ENCODE measurements at regions not wholly inside any gene's neighbourhood (a gene's known extent, or its start where the extent isn't known, plus 50 kb on each side); places are given as distances from the start of the nearest gene placed in this dataset.

DNA sequence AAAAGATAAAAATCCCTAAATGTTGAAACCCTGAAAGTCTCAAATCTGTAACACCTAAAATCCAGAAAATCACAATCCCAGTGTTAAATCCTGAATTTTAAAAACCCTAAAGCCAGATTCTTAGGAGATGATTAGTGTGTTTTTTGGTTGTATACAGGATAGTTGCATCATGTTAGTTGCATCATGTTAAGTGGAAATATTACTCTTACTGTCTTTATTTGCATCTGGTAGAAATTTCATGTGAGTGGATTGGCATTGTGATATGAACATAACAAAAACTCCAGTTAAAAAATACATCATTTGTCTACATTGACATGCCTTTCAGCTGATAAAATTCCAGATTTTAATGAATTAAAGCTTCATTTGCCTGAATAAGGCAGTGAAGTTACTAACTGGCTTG is 683.1 kb upstream of the ACVR2A start:
- BruUV-seq (replicated peaks): no TSS peak
- POLR2A ChIA-PET: no interaction called here
- CTCF ChIA-PET: no interaction called here
- DNase-seq (ENCODE audit: low read depth, low spot score): no peak
- H3K27me3 ChIP-seq (ENCODE audit: control insufficient read depth, insufficient read depth, low read length): no peaks in the 10 kb centered on the region
- H3K27ac ChIP-seq (ENCODE audit: low read length): no peak overlapping the region
- intact Hi-C loops (cut with micrococcal nuclease; ENCODE audit: unreplicated experiment) (no loop called here), in situ Hi-C loops (cut with HindIII; ENCODE audit: low pct_unique_long_range_greater_than_20kb, low sequenced_read_pairs) (no loop called here)
- no peak for ATAC-seq
- TF ChIP-seq, protein P1, sequence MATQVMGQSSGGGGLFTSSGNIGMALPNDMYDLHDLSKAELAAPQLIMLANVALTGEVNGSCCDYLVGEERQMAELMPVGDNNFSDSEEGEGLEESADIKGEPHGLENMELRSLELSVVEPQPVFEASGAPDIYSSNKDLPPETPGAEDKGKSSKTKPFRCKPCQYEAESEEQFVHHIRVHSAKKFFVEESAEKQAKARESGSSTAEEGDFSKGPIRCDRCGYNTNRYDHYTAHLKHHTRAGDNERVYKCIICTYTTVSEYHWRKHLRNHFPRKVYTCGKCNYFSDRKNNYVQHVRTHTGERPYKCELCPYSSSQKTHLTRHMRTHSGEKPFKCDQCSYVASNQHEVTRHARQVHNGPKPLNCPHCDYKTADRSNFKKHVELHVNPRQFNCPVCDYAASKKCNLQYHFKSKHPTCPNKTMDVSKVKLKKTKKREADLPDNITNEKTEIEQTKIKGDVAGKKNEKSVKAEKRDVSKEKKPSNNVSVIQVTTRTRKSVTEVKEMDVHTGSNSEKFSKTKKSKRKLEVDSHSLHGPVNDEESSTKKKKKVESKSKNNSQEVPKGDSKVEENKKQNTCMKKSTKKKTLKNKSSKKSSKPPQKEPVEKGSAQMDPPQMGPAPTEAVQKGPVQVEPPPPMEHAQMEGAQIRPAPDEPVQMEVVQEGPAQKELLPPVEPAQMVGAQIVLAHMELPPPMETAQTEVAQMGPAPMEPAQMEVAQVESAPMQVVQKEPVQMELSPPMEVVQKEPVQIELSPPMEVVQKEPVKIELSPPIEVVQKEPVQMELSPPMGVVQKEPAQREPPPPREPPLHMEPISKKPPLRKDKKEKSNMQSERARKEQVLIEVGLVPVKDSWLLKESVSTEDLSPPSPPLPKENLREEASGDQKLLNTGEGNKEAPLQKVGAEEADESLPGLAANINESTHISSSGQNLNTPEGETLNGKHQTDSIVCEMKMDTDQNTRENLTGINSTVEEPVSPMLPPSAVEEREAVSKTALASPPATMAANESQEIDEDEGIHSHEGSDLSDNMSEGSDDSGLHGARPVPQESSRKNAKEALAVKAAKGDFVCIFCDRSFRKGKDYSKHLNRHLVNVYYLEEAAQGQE (IDR thresholded peaks at IDR 0.05; ENCODE audit: insufficient read depth in 1 of 2, low read depth in 2 of 2, low read length in 1 of 2): no peak
- TF ChIP-seq SIN3A (IDR thresholded peaks at IDR 0.05; ENCODE audit: borderline replicate concordance, insufficient read depth, low read depth, low read length) (no peak), POLR2AphosphoS5 (IDR thresholded peaks at IDR 0.05; ENCODE audit: low read depth, low read length) (no peak)
- H3K4me1 ChIP-seq (ENCODE audit: control insufficient read depth, insufficient read depth, low read length): no peaks in the 10 kb centered on the region
- no peak overlapping the region for H3K4me3 ChIP-seq (ENCODE audit: low read depth in 2 of 2, low read length in 2 of 2)
- H3K9me3 ChIP-seq (ENCODE audit: control insufficient read depth, insufficient read depth, low read depth, low read length): no peaks in the 10 kb centered on the region
- H3K36me3 ChIP-seq (ENCODE audit: control insufficient read depth, insufficient read depth, low read length): no peaks in the 10 kb centered on the region

DNA sequence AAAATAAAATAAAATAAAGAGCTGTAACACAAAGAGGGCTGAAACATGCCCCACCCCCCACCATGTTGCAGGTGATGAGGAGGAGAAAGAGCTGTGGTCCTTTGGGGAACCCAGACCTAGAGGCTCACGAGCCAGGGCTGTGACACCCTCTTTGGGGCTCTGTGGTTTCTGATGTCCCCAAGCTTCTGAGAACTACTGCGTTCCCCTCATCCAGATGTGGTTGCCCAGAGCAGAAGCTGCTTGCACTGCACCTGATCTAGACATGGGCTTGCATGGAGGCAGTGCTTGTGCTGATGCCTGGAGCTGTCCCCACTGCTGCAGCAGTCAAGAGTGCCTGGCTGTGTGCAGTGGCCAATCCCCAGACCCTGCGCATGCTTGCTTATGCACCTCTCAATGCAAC is 687.9 kb upstream of the ACVR2A start:
- ChIA-PET CTCF (no interaction called here), POLR2A (no interaction called here)
- Histone ChIP-seq H3K36me3 (ENCODE audit: control insufficient read depth, insufficient read depth, low read length) (no peaks in the 10 kb centered on the region), H3K27ac (ENCODE audit: low read length) (no peak overlapping the region), H3K27me3 (ENCODE audit: control insufficient read depth, insufficient read depth, low read length) (no peaks in the 10 kb centered on the region), H3K4me1 (ENCODE audit: control insufficient read depth, insufficient read depth, low read length) (no peaks in the 10 kb centered on the region), H3K4me3 (ENCODE audit: low read depth in 2 of 2, low read length in 2 of 2) (no peak overlapping the region), H3K9me3 (ENCODE audit: control insufficient read depth, insufficient read depth, low read depth, low read length) (no peaks in the 10 kb centered on the region)
- intact Hi-C loops (cut with micrococcal nuclease; ENCODE audit: unreplicated experiment) (no loop called here), in situ Hi-C loops (cut with HindIII; ENCODE audit: low pct_unique_long_range_greater_than_20kb, low sequenced_read_pairs) (no loop called here)
- ATAC-seq (no peak), DNase-seq (ENCODE audit: low read depth, low spot score) (no peak)
- TF ChIP-seq TCF7L2 (IDR thresholded peaks at IDR 0.05; ENCODE audit: low read depth, low read length) (no peak), POLR2AphosphoS5 (IDR thresholded peaks at IDR 0.05; ENCODE audit: low read depth, low read length) (no peak), SIN3A (IDR thresholded peaks at IDR 0.05; ENCODE audit: borderline replicate concordance, insufficient read depth, low read depth, low read length) (no peak)
- TF ChIP-seq, protein P2, sequence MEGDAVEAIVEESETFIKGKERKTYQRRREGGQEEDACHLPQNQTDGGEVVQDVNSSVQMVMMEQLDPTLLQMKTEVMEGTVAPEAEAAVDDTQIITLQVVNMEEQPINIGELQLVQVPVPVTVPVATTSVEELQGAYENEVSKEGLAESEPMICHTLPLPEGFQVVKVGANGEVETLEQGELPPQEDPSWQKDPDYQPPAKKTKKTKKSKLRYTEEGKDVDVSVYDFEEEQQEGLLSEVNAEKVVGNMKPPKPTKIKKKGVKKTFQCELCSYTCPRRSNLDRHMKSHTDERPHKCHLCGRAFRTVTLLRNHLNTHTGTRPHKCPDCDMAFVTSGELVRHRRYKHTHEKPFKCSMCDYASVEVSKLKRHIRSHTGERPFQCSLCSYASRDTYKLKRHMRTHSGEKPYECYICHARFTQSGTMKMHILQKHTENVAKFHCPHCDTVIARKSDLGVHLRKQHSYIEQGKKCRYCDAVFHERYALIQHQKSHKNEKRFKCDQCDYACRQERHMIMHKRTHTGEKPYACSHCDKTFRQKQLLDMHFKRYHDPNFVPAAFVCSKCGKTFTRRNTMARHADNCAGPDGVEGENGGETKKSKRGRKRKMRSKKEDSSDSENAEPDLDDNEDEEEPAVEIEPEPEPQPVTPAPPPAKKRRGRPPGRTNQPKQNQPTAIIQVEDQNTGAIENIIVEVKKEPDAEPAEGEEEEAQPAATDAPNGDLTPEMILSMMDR (IDR thresholded peaks at IDR 0.05): no peak
- TF ChIP-seq, protein P1 (IDR thresholded peaks at IDR 0.05; ENCODE audit: insufficient read depth in 1 of 2, low read depth in 2 of 2, low read length in 1 of 2): no peak
- BruUV-seq (replicated peaks): no TSS peak
